HG02642 (cell line): ENCODE measurements at regions not wholly inside any gene's neighbourhood (a gene's known extent, or its start where the extent isn't known, plus 50 kb on each side); places are given as distances from the start of the nearest gene placed in this dataset.

Experiments used
- ATAC-seq: cut with Tn5 transposase; IDR thresholded peaks from one replicate; pipeline ENCODE4 v1.9.1; 2021; ENCODE audit warnings: mild to moderate bottlenecking; ENCODE audit not compliant: unreplicated experiment, poor library complexity

- ATAC-seq, result no peak
Measured at GRCh38 chr9:14031810-14032209, 282.1 kb downstream of the NFIB start.

GRCh38 chr9:14031060-14031414, 282.9 kb downstream of the NFIB start:
- ATAC-seq, result no peak

- no peak for ATAC-seq
Measured at GRCh38 chr9:14030375-14031059, 283.4 kb downstream of the NFIB start.

GRCh38 chr9:14029806-14030374, 284.1 kb downstream of the NFIB start:
- no peak for ATAC-seq

- ATAC-seq, result no peak
Measured at GRCh38 chr9:14027116-14027800, 286.7 kb downstream of the NFIB start.

GRCh38 chr9:14025741-14026140, 288.2 kb downstream of the NFIB start:
- no peak for ATAC-seq

GRCh38 chr9:14023285-14023684, 290.7 kb downstream of the NFIB start:
- ATAC-seq, result no peak

GRCh38 chr9:14021871-14022525, 291.9 kb downstream of the NFIB start:
- no peak for ATAC-seq

- no peak for ATAC-seq
Measured at GRCh38 chr9:14018081-14018480, 295.9 kb downstream of the NFIB start.

GRCh38 chr9:14014744-14015143, 299.2 kb downstream of the NFIB start:
- no peak for ATAC-seq

- no peak for ATAC-seq
Measured at GRCh38 chr9:14014218-14014617, 299.7 kb downstream of the NFIB start.

- ATAC-seq, result no peak
Measured at GRCh38 chr9:14011799-14012560, 302.0 kb downstream of the NFIB start.

GRCh38 chr9:14007190-14007769, 306.7 kb downstream of the NFIB start:
- ATAC-seq, result no peak

- no peak for ATAC-seq
Measured at GRCh38 chr9:14006386-14007187, 307.4 kb downstream of the NFIB start.

- no peak for ATAC-seq
Measured at GRCh38 chr9:14004110-14004509, 309.8 kb downstream of the NFIB start.

GRCh38 chr9:13994240-13994639, 319.7 kb downstream of the NFIB start:
- no peak for ATAC-seq

- no peak for ATAC-seq
Measured at GRCh38 chr9:13993632-13994185, 320.2 kb downstream of the NFIB start.

- no peak for ATAC-seq
Measured at GRCh38 chr9:13992138-13993088, 321.5 kb downstream of the NFIB start.
